ENCODE measurements at regions not wholly inside any gene's neighbourhood (a gene's known extent, or its start where the extent isn't known, plus 50 kb on each side); places are given as distances from the start of the nearest gene placed in this dataset.

DNA sequence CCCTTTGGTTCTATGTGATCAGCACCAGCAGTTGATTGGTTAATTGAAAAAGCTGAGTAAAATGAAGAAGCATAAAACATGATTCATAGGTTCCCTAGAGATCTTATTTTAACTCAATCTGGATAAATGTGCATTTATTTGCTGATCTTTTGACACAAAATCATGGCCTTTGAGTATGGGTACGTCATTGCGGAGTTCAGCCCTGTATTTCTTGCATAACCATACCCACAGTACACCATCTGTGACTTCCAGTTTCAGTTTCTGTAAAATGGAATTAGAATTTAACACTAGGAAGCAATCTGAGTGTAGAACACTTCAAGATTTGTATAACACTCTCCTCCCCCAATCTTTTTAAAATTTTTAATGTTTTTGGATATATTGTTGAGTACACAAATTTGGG lies 358.2 kb downstream of the DDX10 start:
- no peak for FAIRE-seq
- CTCF ChIA-PET (ENCODE audit: partially characterized antibody), result no interaction called here
- no peak for TF ChIP-seq CBX5 (IDR thresholded peaks at IDR 0.05; ENCODE audit: low read depth, low read length)
- no peak for TF ChIP-seq CTBP2 (IDR thresholded peaks at IDR 0.05; ENCODE audit: borderline replicate concordance, insufficient read depth, insufficient read length, low read length)
- TF ChIP-seq RFX5 (IDR thresholded peaks at IDR 0.05; ENCODE audit: borderline replicate concordance, low read depth, low read length), result no peak
- TF ChIP-seq POLR2A (IDR thresholded peaks at IDR 0.05; ENCODE audit: control extremely low read depth in 1 of 2, low read depth in 2 of 2, low read length in 2 of 2), result no peak
- TF ChIP-seq TAF1 (IDR thresholded peaks at IDR 0.05; ENCODE audit: low read depth, low read length), result no peak
- TF ChIP-seq SIX5 (IDR thresholded peaks at IDR 0.05; ENCODE audit: low read depth, low read length), result no peak
- no peak for TF ChIP-seq SP2 (IDR thresholded peaks at IDR 0.05; ENCODE audit: low read length)
- TF ChIP-seq, protein P1, sequence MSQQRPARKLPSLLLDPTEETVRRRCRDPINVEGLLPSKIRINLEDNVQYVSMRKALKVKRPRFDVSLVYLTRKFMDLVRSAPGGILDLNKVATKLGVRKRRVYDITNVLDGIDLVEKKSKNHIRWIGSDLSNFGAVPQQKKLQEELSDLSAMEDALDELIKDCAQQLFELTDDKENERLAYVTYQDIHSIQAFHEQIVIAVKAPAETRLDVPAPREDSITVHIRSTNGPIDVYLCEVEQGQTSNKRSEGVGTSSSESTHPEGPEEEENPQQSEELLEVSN (IDR thresholded peaks at IDR 0.05), result no peak
- TF ChIP-seq HDAC2 (IDR thresholded peaks at IDR 0.05; ENCODE audit: borderline replicate concordance in 1 of 2, low read depth in 2 of 2, low read length in 2 of 2), result no peak
- no peak for TF ChIP-seq TCF12 (IDR thresholded peaks at IDR 0.05; ENCODE audit: low read depth, low read length)
- no peak for TF ChIP-seq FOSL1 (IDR thresholded peaks at IDR 0.05; ENCODE audit: insufficient read depth, low read depth, low read length)
- TF ChIP-seq, protein P2, sequence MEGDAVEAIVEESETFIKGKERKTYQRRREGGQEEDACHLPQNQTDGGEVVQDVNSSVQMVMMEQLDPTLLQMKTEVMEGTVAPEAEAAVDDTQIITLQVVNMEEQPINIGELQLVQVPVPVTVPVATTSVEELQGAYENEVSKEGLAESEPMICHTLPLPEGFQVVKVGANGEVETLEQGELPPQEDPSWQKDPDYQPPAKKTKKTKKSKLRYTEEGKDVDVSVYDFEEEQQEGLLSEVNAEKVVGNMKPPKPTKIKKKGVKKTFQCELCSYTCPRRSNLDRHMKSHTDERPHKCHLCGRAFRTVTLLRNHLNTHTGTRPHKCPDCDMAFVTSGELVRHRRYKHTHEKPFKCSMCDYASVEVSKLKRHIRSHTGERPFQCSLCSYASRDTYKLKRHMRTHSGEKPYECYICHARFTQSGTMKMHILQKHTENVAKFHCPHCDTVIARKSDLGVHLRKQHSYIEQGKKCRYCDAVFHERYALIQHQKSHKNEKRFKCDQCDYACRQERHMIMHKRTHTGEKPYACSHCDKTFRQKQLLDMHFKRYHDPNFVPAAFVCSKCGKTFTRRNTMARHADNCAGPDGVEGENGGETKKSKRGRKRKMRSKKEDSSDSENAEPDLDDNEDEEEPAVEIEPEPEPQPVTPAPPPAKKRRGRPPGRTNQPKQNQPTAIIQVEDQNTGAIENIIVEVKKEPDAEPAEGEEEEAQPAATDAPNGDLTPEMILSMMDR (IDR thresholded peaks at IDR 0.05; ENCODE audit: control extremely low read depth in 1 of 3, insufficient read depth in 1 of 3, low read depth in 1 of 3, low read length in 3 of 3), result no peak

More for the DNA sequence above, 358.2 kb downstream of the DDX10 start:
- Histone ChIP-seq H3K4ac (replicated peaks; ENCODE audit: insufficient read length, low read depth, low read length) (no peak overlapping the region), H2AK5ac (ENCODE audit: low read depth, low read length) (no peak overlapping the region), H3K4me1 (replicated peaks in 1 of 4; ENCODE audit: control insufficient read depth in 3 of 4, insufficient read depth in 4 of 4, low read length in 3 of 4) (no peaks in the 10 kb centered on the region), H3K14ac (ENCODE audit: insufficient read length) (no peak overlapping the region), H3K79me1 (ENCODE audit: low read depth, low read length) (no peaks in the 10 kb centered on the region), H3K23me2 (ENCODE audit: low read depth, low read length) (no peaks in the 10 kb centered on the region), H3K9me3 (ENCODE audit: insufficient read depth in 2 of 2, low read depth in 1 of 2, low read length in 1 of 2) (no peaks in the 10 kb centered on the region), H3K36me3 (ENCODE audit: control insufficient read depth in 2 of 4, insufficient read depth in 4 of 4, low read length in 3 of 4) (no peaks in the 10 kb centered on the region), H3K18ac (ENCODE audit: extremely low read depth, low read length) (no peak overlapping the region), H4K5ac (ENCODE audit: insufficient read length, low read depth, low read length) (no peak overlapping the region), H2BK12ac (ENCODE audit: low read depth, low read length) (no peak overlapping the region), H3K27ac (ENCODE audit: low read depth, low read length) (no peak overlapping the region), H2BK5ac (ENCODE audit: low read depth, low read length) (no peak overlapping the region), H4K20me1 (replicated peaks in 1 of 2; ENCODE audit: control insufficient read depth in 1 of 2, insufficient read depth in 2 of 2, low read length in 2 of 2) (no peaks in the 10 kb centered on the region), H3K79me2 (ENCODE audit: control insufficient read depth in 1 of 2, insufficient read depth in 2 of 2, low read length in 2 of 2) (no peaks in the 10 kb centered on the region), H3K9ac (replicated peaks in 1 of 4; ENCODE audit: extremely low read depth in 1 of 4, low read depth in 3 of 4, low read length in 3 of 4) (no peak overlapping the region), H2BK120ac (replicated peaks; ENCODE audit: low read depth, low read length) (no peak overlapping the region), H2BK20ac (ENCODE audit: low read length) (no peak overlapping the region), H2BK15ac (ENCODE audit: low read length) (no peak overlapping the region), H3K4me3 (ENCODE audit: extremely low read depth in 1 of 4, insufficient read depth in 2 of 4, low read depth in 3 of 4, low read length in 4 of 4) (no peak overlapping the region), H2AFZ (ENCODE audit: low read length) (no peak overlapping the region), H4K91ac (replicated peaks; ENCODE audit: insufficient read length, low read length) (no peak overlapping the region), H3K4me2 (ENCODE audit: insufficient read depth in 1 of 2, low read depth in 2 of 2, low read length in 2 of 2) (no peak overlapping the region), H3K56ac (replicated peaks; ENCODE audit: insufficient read length, low read depth, low read length) (no peak overlapping the region), H3K27me3 (replicated peaks in 1 of 4; ENCODE audit: control insufficient read depth in 3 of 4, extremely low read depth in 1 of 4, insufficient read depth in 3 of 4, low read length in 3 of 4) (no peaks in the 10 kb centered on the region), H3K23ac (ENCODE audit: insufficient read length) (no peak overlapping the region), H4K8ac (ENCODE audit: extremely low read depth, insufficient read depth, low read length) (no peak overlapping the region)
- WGBS, 2 experiments (ENCODE audit: extremely low coverage in 1 of 2, insufficient coverage in 1 of 2, insufficient read length in 1 of 2, insufficient replicate concordance in 2 of 2, low coverage in 1 of 2, low lambda C conversion rate in 2 of 2, missing lambda C conversion rate in 1 of 2), result 84% methylated on average over 2 of the region's 2 CpGs; no CpG with 5 or more reads in 1 of the 2 experiments
- POLR2A ChIA-PET (ENCODE audit: partially characterized antibody), result no interaction called here
- no peak for DNase-seq (ENCODE audit: low read depth in 1 of 2, low spot score in 2 of 2)
